ENCODE measurements at regions not wholly inside any gene's neighbourhood (a gene's known extent, or its start where the extent isn't known, plus 50 kb on each side); places are given as distances from the start of the nearest gene placed in this dataset.

- H3K36me3 Mint-ChIP-seq (ENCODE audit: low read depth) = no peaks in the 10 kb centered on the region
- CTCF ChIA-PET = no interaction called here
Measured at GRCh38 chr2:81002906-81003305, 698.4 kb upstream of the LRRTM1 start.

GRCh38 chr2:80987466-80987865, 682.9 kb upstream of the LRRTM1 start:
- no peak for TF ChIP-seq CTCF (IDR thresholded peaks at IDR 0.05)
- H3K36me3 ChIP-seq (ENCODE audit: insufficient read depth, low read length) = no peaks in the 10 kb centered on the region
- no peaks in the 10 kb centered on the region for H3K4me1 Mint-ChIP-seq (ENCODE audit: low read depth)
- H3K27me3 Mint-ChIP-seq = no peaks in the 10 kb centered on the region
- H3K27ac ChIP-seq (ENCODE audit: low read depth in 1 of 2, low read length in 2 of 2) = no peak overlapping the region
- peaks cover 24% of the 10 kb centered on the region for H3K9me3 Mint-ChIP-seq
- CTCF ChIA-PET = no interaction called here
- H3K36me3 Mint-ChIP-seq (ENCODE audit: low read depth) = no peaks in the 10 kb centered on the region
- ATAC-seq (ENCODE audit: poor library complexity) (no peak), DNase-seq (no peak)
- intact Hi-C loops (cut with DNase I, micrococcal nuclease) = no loop called here
- no peaks in the 10 kb centered on the region for H3K27me3 ChIP-seq (ENCODE audit: control insufficient read depth in 1 of 2, insufficient read depth in 2 of 2, low read length in 2 of 2)
- H3K4me3 ChIP-seq (ENCODE audit: low read length) = no peak overlapping the region
- H3K4me1 ChIP-seq (ENCODE audit: insufficient read depth, low read length) = no peaks in the 10 kb centered on the region
- POLR2A ChIA-PET = no interaction called here
- no peak overlapping the region for H3K4me3 Mint-ChIP-seq
- peaks cover 5 to 13% of the 10 kb centered on the region in 2 experiments for H3K9me3 ChIP-seq (ENCODE audit: control insufficient read depth in 1 of 2, insufficient read depth in 1 of 2, low read length in 2 of 2)
- no peak overlapping the region for H3K27ac Mint-ChIP-seq

More at GRCh38 chr2:81002906-81003305, 698.4 kb upstream of the LRRTM1 start:
- Mint-ChIP-seq H3K27ac (no peak overlapping the region), H3K4me1 (ENCODE audit: low read depth) (no peaks in the 10 kb centered on the region), H3K9me3 (peaks cover 25% of the 10 kb centered on the region), H3K27me3 (no peaks in the 10 kb centered on the region), H3K4me3 (no peak overlapping the region)
- DNase-seq (no peak), ATAC-seq (ENCODE audit: poor library complexity) (no peak)
- TF ChIP-seq CTCF (IDR thresholded peaks at IDR 0.05) = no peak
- POLR2A ChIA-PET = no interaction called here
- H3K27ac ChIP-seq (ENCODE audit: low read depth in 1 of 2, low read length in 2 of 2) = no peak overlapping the region
- intact Hi-C loops (cut with DNase I, micrococcal nuclease) = no loop called here
- peaks cover 5 to 7% of the 10 kb centered on the region in 2 experiments for H3K9me3 ChIP-seq (ENCODE audit: control insufficient read depth in 1 of 2, insufficient read depth in 1 of 2, low read length in 2 of 2)
- H3K4me1 ChIP-seq (ENCODE audit: insufficient read depth, low read length) = no peaks in the 10 kb centered on the region
- no peak overlapping the region for H3K4me3 ChIP-seq (ENCODE audit: low read length)
- no peaks in the 10 kb centered on the region for H3K27me3 ChIP-seq (ENCODE audit: control insufficient read depth in 1 of 2, insufficient read depth in 2 of 2, low read length in 2 of 2)
- no peaks in the 10 kb centered on the region for H3K36me3 ChIP-seq (ENCODE audit: insufficient read depth, low read length)

GRCh38 chr2:80969900-80970299, 665.3 kb upstream of the LRRTM1 start:
- intact Hi-C loops (cut with DNase I, micrococcal nuclease) = no loop called here
- Histone ChIP-seq H3K9me3 (ENCODE audit: control insufficient read depth in 1 of 2, insufficient read depth in 1 of 2, low read length in 2 of 2) (peaks cover 11 to 13% of the 10 kb centered on the region in 2 experiments), H3K27me3 (ENCODE audit: control insufficient read depth in 1 of 2, insufficient read depth in 2 of 2, low read length in 2 of 2) (no peaks in the 10 kb centered on the region), H3K36me3 (ENCODE audit: insufficient read depth, low read length) (no peaks in the 10 kb centered on the region), H3K4me3 (ENCODE audit: low read length) (no peak overlapping the region), H3K4me1 (ENCODE audit: insufficient read depth, low read length) (no peaks in the 10 kb centered on the region), H3K27ac (ENCODE audit: low read depth in 1 of 2, low read length in 2 of 2) (no peak overlapping the region)
- CTCF ChIA-PET = no interaction called here
- no peaks in the 10 kb centered on the region for H3K27me3 Mint-ChIP-seq
- POLR2A ChIA-PET = no interaction called here
- no peak for ATAC-seq (ENCODE audit: poor library complexity)
- TF ChIP-seq CTCF (IDR thresholded peaks at IDR 0.05) = no peak
- no peak overlapping the region for H3K27ac Mint-ChIP-seq
- H3K4me3 Mint-ChIP-seq = no peak overlapping the region
- no peak for DNase-seq
- H3K9me3 Mint-ChIP-seq = peaks cover 31% of the 10 kb centered on the region
- H3K4me1 Mint-ChIP-seq (ENCODE audit: low read depth) = no peaks in the 10 kb centered on the region
- no peaks in the 10 kb centered on the region for H3K36me3 Mint-ChIP-seq (ENCODE audit: low read depth)
